Colonic mucosa (tissue), 4 donors: ENCODE measurements at regions not wholly inside any gene's neighbourhood (a gene's known extent, or its start where the extent isn't known, plus 50 kb on each side); places are given as distances from the start of the nearest gene placed in this dataset.

ENCODE experiments used
- DNase-seq: peaks from one replicate; pipeline ENCODE4 v3.0.0-alpha.2; 2020
- H3K27ac ChIP-seq: fragments of 200-600 bp; one replicate; pipeline ENCODE4 v1.8.0; 2021
- H3K27me3 ChIP-seq: fragments of 200-600 bp; one replicate; pipeline ENCODE4 v1.8.0; 2021
- H3K36me3 ChIP-seq: fragments of 200-600 bp; one replicate; pipeline ENCODE4 v1.8.0; 2021
- H3K4me1 ChIP-seq: fragments of 200-600 bp; one replicate; pipeline ENCODE4 v1.8.0; 2021; ENCODE audit warnings: mild to moderate bottlenecking
- H3K4me3 ChIP-seq: fragments of 200-600 bp; one replicate; pipeline ENCODE4 v1.8.0; 2021
- H3K9ac ChIP-seq, 2 donors: one replicate each; pipeline ENCODE4 v1.7.0; 2013; ENCODE audit warnings: control low read depth in 2 of 2, low read depth in 2 of 2, low read length in 2 of 2
- H3K9me3 ChIP-seq: fragments of 200-600 bp; one replicate; pipeline ENCODE4 v1.8.0; 2021
- intact Hi-C: fragments of 100-400 bp; cut with DNase I; formaldehyde crosslinking; loops from one replicate; pipeline ENCODE4 v1.14.1; 2022
- TF ChIP-seq, protein P1 (sequence below): fragments of 200-600 bp; IDR thresholded peaks from one replicate; pipeline ENCODE4 v1.8.0; 2022; ENCODE audit warnings: antibody characterized with exemption, mild to moderate bottlenecking
- donor health status: healthy.
- donor health status: DM: no; HTN: no; CAD: no.
- donor health status: DM: no; HTN: no; CAD: no.

- H3K4me3 ChIP-seq, result no peak overlapping the region
- H3K9me3 ChIP-seq, result no peaks in the 10 kb centered on the region
- H3K4me1 ChIP-seq, result no peaks in the 10 kb centered on the region
- intact Hi-C loops, result no loop called here
- no peaks in the 10 kb centered on the region for H3K36me3 ChIP-seq
- TF ChIP-seq, protein P1, sequence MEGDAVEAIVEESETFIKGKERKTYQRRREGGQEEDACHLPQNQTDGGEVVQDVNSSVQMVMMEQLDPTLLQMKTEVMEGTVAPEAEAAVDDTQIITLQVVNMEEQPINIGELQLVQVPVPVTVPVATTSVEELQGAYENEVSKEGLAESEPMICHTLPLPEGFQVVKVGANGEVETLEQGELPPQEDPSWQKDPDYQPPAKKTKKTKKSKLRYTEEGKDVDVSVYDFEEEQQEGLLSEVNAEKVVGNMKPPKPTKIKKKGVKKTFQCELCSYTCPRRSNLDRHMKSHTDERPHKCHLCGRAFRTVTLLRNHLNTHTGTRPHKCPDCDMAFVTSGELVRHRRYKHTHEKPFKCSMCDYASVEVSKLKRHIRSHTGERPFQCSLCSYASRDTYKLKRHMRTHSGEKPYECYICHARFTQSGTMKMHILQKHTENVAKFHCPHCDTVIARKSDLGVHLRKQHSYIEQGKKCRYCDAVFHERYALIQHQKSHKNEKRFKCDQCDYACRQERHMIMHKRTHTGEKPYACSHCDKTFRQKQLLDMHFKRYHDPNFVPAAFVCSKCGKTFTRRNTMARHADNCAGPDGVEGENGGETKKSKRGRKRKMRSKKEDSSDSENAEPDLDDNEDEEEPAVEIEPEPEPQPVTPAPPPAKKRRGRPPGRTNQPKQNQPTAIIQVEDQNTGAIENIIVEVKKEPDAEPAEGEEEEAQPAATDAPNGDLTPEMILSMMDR, result no peak
- no peak overlapping the region for H3K27ac ChIP-seq
- DNase-seq, result no peak
- H3K9ac ChIP-seq, result no peak overlapping the region
- no peaks in the 10 kb centered on the region for H3K27me3 ChIP-seq
These were observed 393.2 kb downstream of the SHANK2 start for GRCh38 chr11:70859180-70859579.

DNA sequence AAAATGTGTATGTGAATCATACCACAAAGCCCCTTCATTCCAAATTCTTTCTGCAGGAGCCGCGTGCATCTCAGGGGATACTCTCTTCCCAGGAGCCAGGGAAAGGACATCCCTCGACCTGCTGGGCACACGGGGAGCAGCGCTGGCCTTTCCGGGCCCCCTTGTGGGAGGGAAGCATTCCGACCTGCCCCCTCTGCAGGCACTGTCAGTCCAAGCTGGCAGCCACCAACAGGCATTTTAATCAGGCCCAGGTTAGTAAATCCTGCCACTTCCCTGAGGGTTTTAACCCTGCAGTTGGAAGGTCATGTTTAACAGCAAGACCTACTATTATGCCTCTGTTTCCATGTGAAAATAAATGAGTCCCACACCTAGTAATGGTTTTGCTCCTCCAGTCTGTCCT lies 391.5 kb downstream of the SHANK2 start:
- Histone ChIP-seq H3K9ac (no peak overlapping the region), H3K27me3 (no peaks in the 10 kb centered on the region), H3K4me1 (no peaks in the 10 kb centered on the region), H3K9me3 (no peaks in the 10 kb centered on the region), H3K36me3 (no peaks in the 10 kb centered on the region), H3K27ac (no peak overlapping the region), H3K4me3 (no peak overlapping the region)
- intact Hi-C loops, result no loop called here
- DNase-seq, result no peak
- TF ChIP-seq, protein P1, result no peak

DNA sequence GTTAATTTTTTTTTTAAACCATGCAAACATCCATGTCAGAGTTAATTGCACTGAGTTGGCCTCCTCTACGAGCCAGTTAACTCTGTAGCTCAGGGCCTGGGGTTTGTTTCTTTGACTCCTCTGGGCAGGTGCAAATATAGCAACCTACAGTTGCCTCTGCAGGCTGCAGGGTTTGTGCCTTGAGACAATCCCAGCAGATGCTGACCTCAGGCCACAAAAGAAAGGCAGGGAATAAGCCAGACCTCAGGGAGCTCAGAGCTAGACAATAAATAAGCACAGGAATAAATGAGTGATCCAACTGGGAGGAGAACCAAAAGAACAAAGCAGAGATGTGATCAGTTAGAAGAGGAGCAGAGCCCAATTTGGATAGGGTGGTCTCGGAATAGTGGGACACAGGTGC lies 390.8 kb downstream of the SHANK2 start:
- TF ChIP-seq, protein P1, result no peak
- no peaks in the 10 kb centered on the region for H3K4me1 ChIP-seq
- no peaks in the 10 kb centered on the region for H3K36me3 ChIP-seq
- H3K27me3 ChIP-seq, result no peaks in the 10 kb centered on the region
- no peak overlapping the region for H3K27ac ChIP-seq
- intact Hi-C loops, result no loop called here
- no peak overlapping the region for H3K4me3 ChIP-seq
- H3K9me3 ChIP-seq, result no peaks in the 10 kb centered on the region
- H3K9ac ChIP-seq, result no peak overlapping the region
- no peak for DNase-seq

GRCh38 chr11:70862093-70862492 lies 390.3 kb downstream of the SHANK2 start:
- Histone ChIP-seq H3K27me3 (no peaks in the 10 kb centered on the region), H3K9ac (no peak overlapping the region), H3K4me1 (no peaks in the 10 kb centered on the region), H3K36me3 (no peaks in the 10 kb centered on the region), H3K9me3 (no peaks in the 10 kb centered on the region), H3K4me3 (no peak overlapping the region), H3K27ac (no peak overlapping the region)
- DNase-seq, result no peak
- intact Hi-C loops, result no loop called here
- TF ChIP-seq, protein P1, result no peak

DNA sequence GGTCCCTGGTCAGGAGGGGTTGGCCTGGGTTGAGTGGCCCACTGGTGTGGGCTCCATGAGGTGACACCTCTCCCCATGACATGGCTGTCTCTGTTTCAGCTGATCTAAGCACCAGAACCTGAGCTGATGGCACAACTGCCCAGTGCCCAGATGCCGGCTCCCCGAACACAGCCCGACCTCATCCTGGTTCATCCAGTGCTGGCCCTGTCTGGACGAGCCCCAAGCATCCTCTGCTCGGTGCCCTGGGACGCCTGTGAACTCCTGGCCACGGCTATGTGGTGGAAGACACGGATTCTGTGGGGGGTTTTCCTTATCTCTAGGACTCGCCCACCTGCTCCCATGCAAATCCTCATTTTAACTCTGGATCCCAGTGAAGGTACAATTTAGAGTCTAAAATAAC lies 389.2 kb downstream of the SHANK2 start:
- intact Hi-C loops, result no loop called here

More for the DNA sequence above, 389.2 kb downstream of the SHANK2 start:
- DNase-seq, result no peak
- Histone ChIP-seq H3K4me3 (no peak overlapping the region), H3K36me3 (no peaks in the 10 kb centered on the region), H3K27me3 (no peaks in the 10 kb centered on the region), H3K27ac (no peak overlapping the region), H3K4me1 (no peaks in the 10 kb centered on the region), H3K9ac (no peak overlapping the region), H3K9me3 (no peaks in the 10 kb centered on the region)
- TF ChIP-seq, protein P1, result no peak
